Loucy (cell line): ENCODE measurements at regions not wholly inside any gene's neighbourhood (a gene's known extent, or its start where the extent isn't known, plus 50 kb on each side); places are given as distances from the start of the nearest gene placed in this dataset.

Experiments
- CTCF ChIP-seq: fragments of 200-600 bp; sonication (generic); conservative IDR thresholded peaks from 2 replicates; pipeline ENCODE4 v1.5.1; 2014; ENCODE audit warnings: mild to moderate bottlenecking, antibody characterized with exemption, low read length
- EZH2phosphoT487 ChIP-seq: fragments of 200-600 bp; IDR thresholded peaks from 2 replicates; pipeline ENCODE4 v1.6.1; 2018; ENCODE audit warnings: antibody characterized with exemption, mild to moderate bottlenecking, moderate library complexity, borderline replicate concordance

- TF ChIP-seq CTCF (no peak), EZH2phosphoT487 (no peak)
Measured at GRCh38 chr14:101625336-101626097, 64.2 kb downstream of the DIO3 start.
